Ovary (tissue), 7 donors: ENCODE measurements at regions not wholly inside any gene's neighbourhood (a gene's known extent, or its start where the extent isn't known, plus 50 kb on each side); places are given as distances from the start of the nearest gene placed in this dataset.

Source experiments
- DNase-seq, 5 donors: peaks; one replicate each; pipeline ENCODE4 v3.0.0-alpha.2; 2019 to 2020
- H3K27ac ChIP-seq, 2 donors: fragments of 200-600 bp; one replicate each; pipeline versions ENCODE4 v1.5.1 to v1.8.0; 2019 to 2022
- H3K27me3 ChIP-seq: fragments of 200-600 bp; one replicate; pipeline ENCODE4 v1.8.0; 2022
- H3K36me3 ChIP-seq: fragments of 200-600 bp; sonication (generic); one replicate; pipeline ENCODE4 v1.5.1; 2019
- H3K4me1 ChIP-seq: one replicate; pipeline ENCODE4 v1.8.1; 2013; ENCODE audit warnings: mild to moderate bottlenecking, moderate library complexity; ENCODE audit not compliant: insufficient read depth
- H3K4me3 ChIP-seq: fragments of 200-600 bp; sonication (generic); one replicate; pipeline ENCODE4 v1.5.1; 2017
- H3K9me3 ChIP-seq, 2 donors: fragments of 200-600 bp in 1 of 2; sonication (generic) in 1 of 2; one replicate each; pipeline versions ENCODE4 v1.5.1 to v1.8.1; 2013 to 2019; ENCODE audit warnings: mild to moderate bottlenecking in 1 of 2, moderate library complexity in 1 of 2
- EP300 ChIP-seq: sonication (generic); formaldehyde crosslinking; IDR thresholded peaks from one replicate; pipeline ENCODE4 v1.6.1; 2017; ENCODE audit warnings: antibody characterized with exemption
- POLR2A ChIP-seq: fragments of 450-650 bp; IDR thresholded peaks from one replicate; pipeline ENCODE4 v1.6.1; 2017; ENCODE audit warnings: antibody characterized with exemption, mild to moderate bottlenecking, moderate library complexity
- WGBS, 3 donors: extraction: QIAGEN DNeasy Blood & Tissue Kit in 1 of 3; methylation state at CpG; one replicate each; pipeline versions ENCODE4 v1.1.5 to v1.1.7; 2013 to 2017; 5-methylcytosine and 5-hydroxymethylcytosine counted together
- intact Hi-C, 4 donors: fragments of 100-400 bp; cut with DNase I; formaldehyde crosslinking; loops; one replicate each; pipeline versions ENCODE4 v1.11.0 to v1.15.1; 2022 to 2023
- TF ChIP-seq, protein P1 (sequence below), 3 donors: fragments of 450-650 bp in 2 of 3; fragments of 200-600 bp in 1 of 3; IDR thresholded peaks; one replicate each; pipeline versions ENCODE4 v1.5.1 to v1.8.0; 2016 to 2022; ENCODE audit warnings: antibody characterized with exemption in 3 of 3, mild to moderate bottlenecking in 1 of 3
- donor health status: DM: no; HTN: no; CAD: no; lungs with moderate emphysema.
- donor health status: DM: no; HTN: no; CAD: no.
- donor health status: Bipolar disorder and iron deficiency.
- donor health status: DM: no; HTN: no; CAD: no.
- donor health status: DM: yes; HTN: yes; CAD: no.

DNA sequence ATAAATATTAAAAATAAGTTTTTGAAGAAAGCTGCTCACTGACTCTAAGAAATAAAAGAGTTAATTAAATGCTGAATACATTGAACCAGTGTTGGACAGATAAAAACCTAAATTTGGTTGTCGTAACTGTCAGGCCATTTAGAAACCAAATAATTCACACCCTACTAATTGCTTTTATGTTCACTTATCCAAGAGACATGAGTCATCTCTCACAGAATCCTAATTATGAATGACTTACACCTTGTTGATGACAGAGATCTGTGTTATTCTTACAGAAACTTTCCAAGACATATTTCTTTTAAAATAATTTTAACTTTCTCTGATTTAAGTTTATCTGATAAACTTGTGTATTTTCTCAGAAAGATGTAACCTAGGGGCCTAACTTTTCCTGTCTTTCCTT, 250.7 kb downstream of the IKZF2 start:
- H3K4me3 ChIP-seq = no peak overlapping the region
- H3K4me1 ChIP-seq = no peaks in the 10 kb centered on the region
- DNase-seq = no peak
- H3K27me3 ChIP-seq = peaks cover 3% of the 10 kb centered on the region
- no peaks in the 10 kb centered on the region for H3K9me3 ChIP-seq
- no peak overlapping the region for H3K27ac ChIP-seq
- TF ChIP-seq EP300 (no peak), POLR2A (no peak)
- TF ChIP-seq, protein P1, sequence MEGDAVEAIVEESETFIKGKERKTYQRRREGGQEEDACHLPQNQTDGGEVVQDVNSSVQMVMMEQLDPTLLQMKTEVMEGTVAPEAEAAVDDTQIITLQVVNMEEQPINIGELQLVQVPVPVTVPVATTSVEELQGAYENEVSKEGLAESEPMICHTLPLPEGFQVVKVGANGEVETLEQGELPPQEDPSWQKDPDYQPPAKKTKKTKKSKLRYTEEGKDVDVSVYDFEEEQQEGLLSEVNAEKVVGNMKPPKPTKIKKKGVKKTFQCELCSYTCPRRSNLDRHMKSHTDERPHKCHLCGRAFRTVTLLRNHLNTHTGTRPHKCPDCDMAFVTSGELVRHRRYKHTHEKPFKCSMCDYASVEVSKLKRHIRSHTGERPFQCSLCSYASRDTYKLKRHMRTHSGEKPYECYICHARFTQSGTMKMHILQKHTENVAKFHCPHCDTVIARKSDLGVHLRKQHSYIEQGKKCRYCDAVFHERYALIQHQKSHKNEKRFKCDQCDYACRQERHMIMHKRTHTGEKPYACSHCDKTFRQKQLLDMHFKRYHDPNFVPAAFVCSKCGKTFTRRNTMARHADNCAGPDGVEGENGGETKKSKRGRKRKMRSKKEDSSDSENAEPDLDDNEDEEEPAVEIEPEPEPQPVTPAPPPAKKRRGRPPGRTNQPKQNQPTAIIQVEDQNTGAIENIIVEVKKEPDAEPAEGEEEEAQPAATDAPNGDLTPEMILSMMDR (IDR thresholded peaks at IDR 0.05) = no peak
- intact Hi-C loops = no loop called here
- 26 to 31% (median 28%) methylated on average over 1 of the region's 1 CpG for WGBS, 3 donors
- no peaks in the 10 kb centered on the region for H3K36me3 ChIP-seq

DNA sequence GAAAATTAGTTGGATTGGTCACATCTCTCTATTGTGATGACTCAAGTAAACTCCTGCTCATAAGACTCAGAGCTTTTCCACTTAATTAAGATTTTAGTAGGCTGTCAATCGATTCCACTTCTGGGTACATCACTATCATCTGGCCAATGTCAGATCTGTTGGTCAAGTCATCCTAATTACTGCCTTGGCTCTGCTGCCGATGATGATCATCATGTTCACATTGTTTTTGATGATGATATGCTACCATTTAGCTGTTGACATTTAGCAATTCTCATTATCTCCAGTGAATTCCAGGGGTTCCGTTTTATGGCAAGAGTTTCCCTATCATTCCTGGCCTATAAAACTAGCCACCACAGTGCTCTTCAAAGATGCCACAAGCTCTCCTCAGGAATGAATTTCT, 253.4 kb downstream of the IKZF2 start:
- 78 to 82% (median 79%) methylated on average over 3 of the region's 3 CpGs for WGBS, 3 donors
- H3K27me3 ChIP-seq = peaks cover 3% of the 10 kb centered on the region
- no peak for TF ChIP-seq POLR2A
- TF ChIP-seq, protein P1 (IDR thresholded peaks at IDR 0.05) = no peak
- no peak for TF ChIP-seq EP300

DNA sequence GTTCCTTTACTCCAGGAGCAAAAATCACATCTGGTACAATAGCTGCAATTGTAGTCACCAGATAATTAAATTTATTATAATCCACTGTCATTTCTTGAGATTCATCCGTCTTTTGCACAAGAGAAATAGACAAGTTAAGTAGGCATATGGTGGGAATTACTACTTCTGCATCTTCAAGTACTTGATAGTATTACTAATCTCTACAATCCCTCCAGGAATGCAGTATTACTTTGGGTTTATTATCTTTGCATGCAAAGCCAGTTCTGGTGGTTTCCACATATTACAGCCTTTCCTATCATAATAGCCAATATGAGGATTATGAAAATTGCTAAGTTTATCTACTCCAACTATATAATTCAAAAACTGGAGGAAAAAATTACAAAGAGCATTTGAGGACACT, 254.1 kb downstream of the IKZF2 start:
- Histone ChIP-seq H3K27me3 (peaks cover 3% of the 10 kb centered on the region), H3K4me3 (no peak overlapping the region), H3K27ac (no peak overlapping the region), H3K4me1 (no peaks in the 10 kb centered on the region), H3K36me3 (no peaks in the 10 kb centered on the region), H3K9me3 (no peaks in the 10 kb centered on the region)
- no peak for DNase-seq
- TF ChIP-seq, protein P1 (IDR thresholded peaks at IDR 0.05) = no peak
- no peak for TF ChIP-seq POLR2A
- TF ChIP-seq EP300 = no peak
- intact Hi-C loops = no loop called here
- WGBS, 3 donors = 79 to 87% (median 87%) methylated on average over 1 of the region's 1 CpG

More for the DNA sequence above, 253.4 kb downstream of the IKZF2 start:
- H3K4me3 ChIP-seq = no peak overlapping the region
- DNase-seq = no peak
- H3K9me3 ChIP-seq = no peaks in the 10 kb centered on the region
- no peak overlapping the region for H3K27ac ChIP-seq
- no peaks in the 10 kb centered on the region for H3K36me3 ChIP-seq
- intact Hi-C loops = no loop called here
- H3K4me1 ChIP-seq = no peaks in the 10 kb centered on the region

DNA sequence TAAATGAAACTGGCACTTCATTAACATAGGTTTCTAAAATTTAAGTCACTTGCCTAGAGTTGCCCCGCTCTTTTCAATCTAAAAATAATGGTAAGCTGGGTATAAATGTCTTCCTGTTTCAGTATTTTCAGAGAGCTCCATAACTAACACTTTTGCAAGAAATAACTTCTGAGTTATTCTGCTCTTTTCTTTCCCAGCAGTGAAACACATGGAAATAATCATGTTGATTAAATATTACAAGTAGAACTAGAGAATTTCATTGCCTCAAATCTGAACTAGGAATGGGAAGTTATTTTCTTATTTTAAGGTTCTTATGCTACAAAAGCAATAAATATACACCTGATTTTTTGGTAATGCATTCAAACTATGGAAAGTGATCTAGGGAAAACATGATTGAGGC, 257.4 kb downstream of the IKZF2 start:
- H3K9me3 ChIP-seq = no peaks in the 10 kb centered on the region
- intact Hi-C loops = no loop called here
- WGBS, 3 donors = 83 to 93% (median 91%) methylated on average over 1 of the region's 1 CpG
- H3K27me3 ChIP-seq = peaks cover 3% of the 10 kb centered on the region
- H3K4me1 ChIP-seq = no peaks in the 10 kb centered on the region
- no peak overlapping the region for H3K4me3 ChIP-seq
- H3K27ac ChIP-seq = no peak overlapping the region
- H3K36me3 ChIP-seq = no peaks in the 10 kb centered on the region
- DNase-seq = no peak
- TF ChIP-seq, protein P1 (IDR thresholded peaks at IDR 0.05) = no peak
- TF ChIP-seq POLR2A (no peak), EP300 (no peak)

DNA sequence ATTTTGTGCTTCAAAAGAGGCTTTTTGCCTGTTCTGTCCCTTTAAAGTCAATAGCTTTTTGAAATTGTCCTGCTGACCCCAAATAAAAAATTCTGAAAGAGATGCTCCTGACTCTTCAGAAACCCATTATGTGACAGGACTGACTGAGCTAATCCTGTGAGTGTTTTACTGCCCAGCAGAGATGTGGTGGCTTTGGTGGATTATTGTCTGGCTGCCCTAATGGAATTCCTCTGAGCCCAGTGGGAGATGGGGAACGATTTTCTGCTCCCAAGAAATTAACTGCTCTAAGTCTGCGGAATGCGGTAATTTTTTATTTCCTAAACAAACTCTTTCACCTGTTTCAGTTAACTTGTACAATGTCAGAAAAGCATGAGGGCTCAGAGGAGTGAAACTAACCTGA, 258.2 kb downstream of the IKZF2 start:
- Histone ChIP-seq H3K4me1 (no peaks in the 10 kb centered on the region), H3K4me3 (no peak overlapping the region), H3K36me3 (no peaks in the 10 kb centered on the region), H3K9me3 (no peaks in the 10 kb centered on the region), H3K27me3 (peaks cover 3% of the 10 kb centered on the region), H3K27ac (no peak overlapping the region)
- intact Hi-C loops = no loop called here
- 64 to 69% (median 67%) methylated on average over 3 of the region's 3 CpGs for WGBS, 3 donors
- TF ChIP-seq EP300 = no peak
- no peak for TF ChIP-seq POLR2A
- TF ChIP-seq, protein P1 (IDR thresholded peaks at IDR 0.05) = no peak
- DNase-seq = no peak
